GM19351 (cell line): ENCODE measurements at regions not wholly inside any gene's neighbourhood (a gene's known extent, or its start where the extent isn't known, plus 50 kb on each side); places are given as distances from the start of the nearest gene placed in this dataset.

Experiments
- ATAC-seq: cut with Tn5 transposase; IDR thresholded peaks from one replicate; pipeline ENCODE4 v1.9.1; 2021; ENCODE audit warnings: mild to moderate bottlenecking, moderate library complexity; ENCODE audit not compliant: unreplicated experiment

GRCh38 chr4:133493241-133493640, 344.1 kb downstream of the PCDH10 start:
- no peak for ATAC-seq

GRCh38 chr4:133484287-133484686, 335.2 kb downstream of the PCDH10 start:
- ATAC-seq, result no peak

- no peak for ATAC-seq
Observed at GRCh38 chr4:133483600-133484246, 334.6 kb downstream of the PCDH10 start.

GRCh38 chr4:133476063-133476462, 327.0 kb downstream of the PCDH10 start:
- ATAC-seq, result no peak

- ATAC-seq, result no peak
Observed at GRCh38 chr4:133474501-133474900, 325.4 kb downstream of the PCDH10 start.

GRCh38 chr4:133472244-133472643, 323.1 kb downstream of the PCDH10 start:
- ATAC-seq, result no peak

- ATAC-seq, result no peak
Observed at GRCh38 chr4:133467290-133467947, 318.3 kb downstream of the PCDH10 start.

GRCh38 chr4:133465022-133465421, 315.9 kb downstream of the PCDH10 start:
- ATAC-seq, result no peak

GRCh38 chr4:133464311-133464710, 315.2 kb downstream of the PCDH10 start:
- ATAC-seq, result no peak

GRCh38 chr4:133452678-133453077, 303.6 kb downstream of the PCDH10 start:
- no peak for ATAC-seq

- ATAC-seq, result no peak
Observed at GRCh38 chr4:133450813-133451212, 301.7 kb downstream of the PCDH10 start.

- ATAC-seq, result no peak
Observed at GRCh38 chr4:133440404-133440803, 291.3 kb downstream of the PCDH10 start.

- no peak for ATAC-seq
Observed at GRCh38 chr4:133439830-133440229, 290.7 kb downstream of the PCDH10 start.

GRCh38 chr4:133424605-133425004, 275.5 kb downstream of the PCDH10 start:
- ATAC-seq, result no peak

GRCh38 chr4:133403913-133404312, 254.8 kb downstream of the PCDH10 start:
- no peak for ATAC-seq

- ATAC-seq, result no peak
Observed at GRCh38 chr4:133402616-133403015, 253.5 kb downstream of the PCDH10 start.

GRCh38 chr4:133394971-133395627, 246.0 kb downstream of the PCDH10 start:
- no peak for ATAC-seq

- no peak for ATAC-seq
Observed at GRCh38 chr4:133390198-133390855, 241.2 kb downstream of the PCDH10 start.

- no peak for ATAC-seq
Observed at GRCh38 chr4:133389029-133389428, 239.9 kb downstream of the PCDH10 start.

GRCh38 chr4:133385161-133385954, 236.3 kb downstream of the PCDH10 start:
- ATAC-seq, result no peak
